ENCODE measurements at regions not wholly inside any gene's neighbourhood (a gene's known extent, or its start where the extent isn't known, plus 50 kb on each side); places are given as distances from the start of the nearest gene placed in this dataset.

DNA sequence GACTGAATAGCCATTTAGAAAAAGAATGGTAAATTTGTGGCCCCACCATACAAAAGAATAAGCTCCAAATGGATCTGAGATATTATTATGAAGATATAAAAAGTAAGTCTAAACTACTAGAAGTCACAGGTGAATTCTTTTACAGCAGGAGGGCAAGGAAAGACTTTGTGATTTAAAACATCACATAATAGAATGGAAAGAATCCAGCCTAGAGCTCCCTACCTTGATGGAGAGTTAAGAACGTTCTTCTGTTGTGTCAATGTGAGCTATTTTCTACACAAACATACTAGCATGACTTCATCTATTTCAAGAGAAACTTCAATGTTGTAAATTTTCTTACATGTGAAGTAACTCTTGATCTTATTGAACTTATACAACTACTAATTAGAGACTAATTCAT is 100.0 kb upstream of the NRSN1 start:
- no peak for DNase-seq
- peaks cover 32% of the 10 kb centered on the region for H3K9me3 ChIP-seq (replicated peaks)
- intact Hi-C loops (cut with micrococcal nuclease), result no loop called here
- H3K27me3 ChIP-seq (ENCODE audit: low read depth), result no peaks in the 10 kb centered on the region
- no peaks in the 10 kb centered on the region for H3K4me1 ChIP-seq
- H3K36me3 ChIP-seq, result no peaks in the 10 kb centered on the region
- H3K27ac ChIP-seq (replicated peaks), result no peak overlapping the region
- no peak overlapping the region for H3K4me3 ChIP-seq
- TF ChIP-seq, protein P1, sequence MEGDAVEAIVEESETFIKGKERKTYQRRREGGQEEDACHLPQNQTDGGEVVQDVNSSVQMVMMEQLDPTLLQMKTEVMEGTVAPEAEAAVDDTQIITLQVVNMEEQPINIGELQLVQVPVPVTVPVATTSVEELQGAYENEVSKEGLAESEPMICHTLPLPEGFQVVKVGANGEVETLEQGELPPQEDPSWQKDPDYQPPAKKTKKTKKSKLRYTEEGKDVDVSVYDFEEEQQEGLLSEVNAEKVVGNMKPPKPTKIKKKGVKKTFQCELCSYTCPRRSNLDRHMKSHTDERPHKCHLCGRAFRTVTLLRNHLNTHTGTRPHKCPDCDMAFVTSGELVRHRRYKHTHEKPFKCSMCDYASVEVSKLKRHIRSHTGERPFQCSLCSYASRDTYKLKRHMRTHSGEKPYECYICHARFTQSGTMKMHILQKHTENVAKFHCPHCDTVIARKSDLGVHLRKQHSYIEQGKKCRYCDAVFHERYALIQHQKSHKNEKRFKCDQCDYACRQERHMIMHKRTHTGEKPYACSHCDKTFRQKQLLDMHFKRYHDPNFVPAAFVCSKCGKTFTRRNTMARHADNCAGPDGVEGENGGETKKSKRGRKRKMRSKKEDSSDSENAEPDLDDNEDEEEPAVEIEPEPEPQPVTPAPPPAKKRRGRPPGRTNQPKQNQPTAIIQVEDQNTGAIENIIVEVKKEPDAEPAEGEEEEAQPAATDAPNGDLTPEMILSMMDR (IDR thresholded peaks at IDR 0.05; ENCODE audit: borderline replicate concordance), result no peak

DNA sequence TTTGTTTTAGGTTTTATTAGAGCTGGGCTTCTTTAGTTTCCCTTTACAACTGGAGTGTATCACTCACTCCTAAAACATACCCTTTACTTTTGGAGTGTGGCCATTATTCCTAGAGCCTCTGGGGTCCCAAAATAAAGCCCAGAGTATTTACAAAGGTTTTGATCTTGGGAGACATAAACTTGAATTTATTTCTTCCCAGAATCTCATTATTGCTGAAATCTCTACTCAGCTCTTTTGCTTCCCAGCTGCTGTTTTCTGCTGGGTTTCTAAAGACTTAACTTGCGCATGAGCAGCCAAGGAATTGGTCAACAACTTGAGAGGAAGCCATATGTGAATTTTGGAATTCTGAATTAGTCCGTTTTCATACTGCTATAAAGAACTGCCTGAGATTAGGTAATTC is 94.5 kb upstream of the NRSN1 start:
- Histone ChIP-seq H3K27me3 (ENCODE audit: low read depth) (no peaks in the 10 kb centered on the region), H3K9me3 (replicated peaks) (peaks cover 34% of the 10 kb centered on the region), H3K4me3 (no peak overlapping the region), H3K27ac (replicated peaks) (no peak overlapping the region), H3K4me1 (no peaks in the 10 kb centered on the region), H3K36me3 (no peaks in the 10 kb centered on the region)
- intact Hi-C loops (cut with micrococcal nuclease), result no loop called here
- TF ChIP-seq, protein P1 (IDR thresholded peaks at IDR 0.05; ENCODE audit: borderline replicate concordance), result no peak
- no peak for DNase-seq

DNA sequence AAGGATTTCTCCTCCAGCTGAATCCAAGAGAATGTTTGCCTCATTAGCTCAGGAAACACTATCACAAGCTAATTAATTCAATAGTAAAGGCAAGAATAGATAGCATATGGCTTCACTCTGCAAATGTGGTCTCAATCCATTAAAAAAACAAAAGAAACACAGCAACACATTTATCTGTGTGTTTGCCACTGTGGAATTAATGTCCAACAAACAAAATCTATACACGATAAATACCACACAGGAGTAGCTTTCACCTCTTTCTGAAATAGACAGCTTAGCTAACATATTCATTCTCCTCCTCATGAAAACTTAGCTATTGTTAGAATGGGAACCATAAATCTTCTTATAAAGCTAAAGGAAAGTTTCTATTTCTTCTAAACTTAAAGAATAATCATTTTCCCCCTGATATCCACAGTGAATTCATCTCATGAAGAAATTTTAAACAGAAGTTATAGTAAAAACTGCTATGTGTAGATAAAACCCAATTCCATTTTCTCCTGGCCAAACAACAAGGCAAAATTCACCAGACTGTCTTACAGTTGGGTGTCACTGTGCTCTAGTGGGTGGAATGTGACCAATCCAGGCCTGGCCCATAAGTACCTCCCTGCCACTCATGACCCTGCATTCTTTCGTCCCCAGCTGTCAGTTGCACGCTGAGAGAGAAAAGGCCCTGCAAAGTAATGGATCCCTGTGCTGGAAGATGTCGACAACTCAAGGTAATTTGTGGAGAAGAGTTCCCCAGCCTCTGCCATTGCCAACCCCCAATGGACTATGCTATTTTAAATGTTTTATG is 92.9 kb upstream of the NRSN1 start:
- TF ChIP-seq, protein P1 (IDR thresholded peaks at IDR 0.05; ENCODE audit: borderline replicate concordance), result no peak
- intact Hi-C loops (cut with micrococcal nuclease), result no loop called here

DNA sequence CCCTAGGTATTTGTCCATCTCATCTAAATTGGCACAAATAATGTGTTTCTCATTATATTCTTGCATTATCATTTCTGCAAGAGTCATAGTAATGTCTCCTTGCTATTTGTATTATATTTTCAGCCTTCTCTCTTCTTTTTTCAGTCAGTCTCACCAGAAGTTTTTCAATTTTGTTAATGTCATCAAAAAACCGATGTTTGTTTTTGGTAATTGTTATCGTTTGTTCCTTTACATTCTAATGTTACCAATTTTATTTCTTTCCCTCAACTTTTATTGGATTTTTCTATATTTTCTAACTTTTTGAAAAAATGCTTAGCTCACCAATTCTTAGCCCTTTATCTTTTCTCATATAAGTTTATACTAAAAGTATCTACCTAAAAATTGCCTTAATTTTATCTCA is 82.2 kb upstream of the NRSN1 start:
- H3K9me3 ChIP-seq (replicated peaks), result peaks cover 44% of the 10 kb centered on the region
- intact Hi-C loops (cut with micrococcal nuclease), result no loop called here
- no peaks in the 10 kb centered on the region for H3K36me3 ChIP-seq
- DNase-seq, result no peak
- H3K27ac ChIP-seq (replicated peaks), result no peak overlapping the region
- TF ChIP-seq, protein P1 (IDR thresholded peaks at IDR 0.05; ENCODE audit: borderline replicate concordance), result no peak
- H3K4me1 ChIP-seq, result no peaks in the 10 kb centered on the region
- H3K4me3 ChIP-seq, result no peak overlapping the region
- no peaks in the 10 kb centered on the region for H3K27me3 ChIP-seq (ENCODE audit: low read depth)

More for the DNA sequence above, 92.9 kb upstream of the NRSN1 start:
- Histone ChIP-seq H3K27ac (replicated peaks) (no peak overlapping the region), H3K27me3 (ENCODE audit: low read depth) (no peaks in the 10 kb centered on the region), H3K4me3 (no peak overlapping the region), H3K36me3 (no peaks in the 10 kb centered on the region), H3K4me1 (no peaks in the 10 kb centered on the region), H3K9me3 (replicated peaks) (peaks cover 31% of the 10 kb centered on the region)
- DNase-seq, result no peak

DNA sequence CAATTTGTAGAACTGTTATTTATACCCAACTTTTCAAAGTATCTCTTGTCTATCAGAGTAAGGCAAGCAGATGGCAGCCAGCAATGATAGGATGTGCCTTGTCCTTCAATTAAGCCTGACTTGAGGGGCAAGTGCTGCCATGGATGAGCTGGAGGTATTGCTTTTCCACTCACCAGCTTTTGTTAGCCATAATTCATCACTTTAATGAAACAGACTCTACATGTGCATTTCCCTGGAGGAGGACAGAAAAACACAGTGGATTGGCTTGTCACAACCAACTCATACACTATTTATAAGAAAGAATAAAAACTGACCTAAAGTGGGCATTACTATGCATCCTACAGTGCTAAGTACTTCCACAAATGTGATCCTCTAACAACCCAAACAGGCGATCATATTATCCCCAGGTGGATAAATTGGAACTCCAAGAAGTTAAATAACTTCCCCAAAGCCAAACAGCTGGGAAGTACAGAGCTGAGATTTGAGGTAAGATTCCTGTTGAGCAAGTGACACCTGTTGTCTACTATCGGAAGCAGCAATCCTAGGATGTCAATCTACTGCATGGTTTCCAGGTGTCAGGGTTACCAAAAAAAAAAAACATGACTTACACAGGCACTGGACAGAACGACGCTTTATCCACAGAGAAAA is 73.9 kb upstream of the NRSN1 start:
- TF ChIP-seq, protein P1 (IDR thresholded peaks at IDR 0.05; ENCODE audit: borderline replicate concordance), result no peak
- DNase-seq, result no peak
- no peak overlapping the region for H3K4me3 ChIP-seq
- H3K36me3 ChIP-seq, result no peaks in the 10 kb centered on the region
- H3K27me3 ChIP-seq (ENCODE audit: low read depth), result peaks cover 10% of the 10 kb centered on the region
- no peak overlapping the region for H3K27ac ChIP-seq (replicated peaks)
- H3K4me1 ChIP-seq, result no peaks in the 10 kb centered on the region
- intact Hi-C loops (cut with micrococcal nuclease), result no loop called here
- no peaks in the 10 kb centered on the region for H3K9me3 ChIP-seq (replicated peaks)

Measured in left ventricle myocardium inferior (tissue), 1 donor.